ENCODE measurements at regions not wholly inside any gene's neighbourhood (a gene's known extent, or its start where the extent isn't known, plus 50 kb on each side); places are given as distances from the start of the nearest gene placed in this dataset.

DNA sequence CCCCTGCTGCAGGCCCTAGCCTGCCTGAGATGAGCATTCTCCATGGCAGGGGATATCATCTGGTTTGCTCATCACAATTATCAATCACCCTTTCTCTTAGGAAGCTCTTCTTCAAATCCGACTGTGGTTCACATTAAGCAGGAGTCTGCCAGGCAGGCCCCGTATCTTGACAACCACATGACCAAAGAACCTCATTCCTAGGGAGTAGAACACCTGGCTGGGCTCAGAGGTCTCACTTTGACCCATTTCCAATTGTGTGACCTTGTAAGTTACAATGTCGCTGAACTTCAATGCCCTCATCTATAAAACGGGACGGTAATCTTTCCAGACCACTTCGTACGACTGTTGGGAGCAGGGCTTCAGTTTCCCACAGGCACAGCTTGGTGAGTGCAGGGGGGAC, 156.4 kb upstream of the PCBD1 start:
- no peak for DNase-seq (ENCODE audit: low read depth, low spot score)

DNA sequence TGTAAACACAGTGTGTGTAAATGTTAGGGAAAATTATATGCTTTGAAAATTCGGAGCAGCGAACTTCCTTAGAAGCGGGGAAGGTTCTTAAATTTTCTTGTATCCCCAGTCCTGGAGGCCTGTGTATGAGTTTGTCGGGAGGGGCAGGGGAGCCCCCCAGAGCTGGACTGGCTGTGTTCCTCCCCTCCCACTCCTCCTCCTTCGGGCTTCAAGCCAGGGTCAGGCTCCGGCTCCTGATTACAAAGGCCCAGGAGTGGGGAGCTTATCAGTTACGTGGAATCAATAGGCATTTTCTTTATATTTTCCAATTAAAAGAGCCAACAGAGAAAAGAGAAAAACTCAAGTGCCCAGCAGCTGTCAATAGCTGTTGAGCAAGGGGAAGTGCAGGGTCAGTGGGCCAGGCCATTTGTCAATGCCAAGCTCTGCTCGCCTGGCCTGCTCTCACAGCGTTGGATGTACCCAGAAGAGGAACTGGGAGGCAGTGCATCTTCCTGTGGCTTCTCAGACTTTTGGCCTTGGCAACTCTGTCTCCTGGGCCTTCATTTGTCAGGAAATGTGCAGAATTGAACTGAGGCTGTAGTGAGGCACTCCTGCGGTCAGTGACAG, 156.9 kb upstream of the PCBD1 start:
- no peak for DNase-seq (ENCODE audit: low read depth, low spot score)

DNA sequence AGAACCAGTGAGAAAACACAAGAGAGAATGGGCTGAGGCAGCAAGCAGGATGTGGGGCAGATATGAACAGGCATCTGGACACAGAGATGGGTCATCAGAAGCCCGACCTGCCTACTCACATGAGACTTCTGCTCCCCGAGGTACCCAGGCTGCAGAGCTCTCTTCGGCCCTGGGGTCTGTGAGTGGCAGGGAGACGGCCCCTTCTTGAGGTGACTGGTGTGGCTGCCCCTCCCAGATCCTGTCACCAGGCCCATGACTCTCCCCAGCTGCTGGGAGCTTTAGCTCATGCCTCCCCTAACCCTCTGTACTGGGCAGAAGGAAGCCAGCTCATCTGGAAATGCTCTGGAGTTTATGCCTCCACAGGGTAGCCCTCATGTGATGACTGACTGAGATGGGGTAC, 157.6 kb upstream of the PCBD1 start:
- no peak for DNase-seq (ENCODE audit: low read depth, low spot score)

DNA sequence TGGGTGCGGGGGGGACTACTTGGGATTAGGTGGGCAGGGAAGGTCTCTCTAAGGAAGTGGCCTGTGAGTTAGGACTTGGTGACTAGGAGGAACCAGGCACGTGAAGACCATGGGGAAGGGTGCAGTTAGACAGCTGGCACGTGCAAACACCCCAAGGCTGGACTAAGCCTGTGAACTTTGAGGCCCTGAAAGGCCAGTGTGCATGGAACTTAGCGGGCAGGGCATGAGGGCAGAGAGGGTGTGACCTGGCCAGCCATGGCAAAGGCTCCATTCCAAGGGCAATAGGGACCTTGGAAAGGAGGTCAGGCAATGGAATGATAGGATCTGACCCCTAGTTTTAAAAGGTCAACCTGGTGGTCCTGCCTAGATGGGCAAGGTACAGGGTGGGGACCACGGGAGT, 158.4 kb upstream of the PCBD1 start:
- DNase-seq (ENCODE audit: low read depth, low spot score), result no peak

DNA sequence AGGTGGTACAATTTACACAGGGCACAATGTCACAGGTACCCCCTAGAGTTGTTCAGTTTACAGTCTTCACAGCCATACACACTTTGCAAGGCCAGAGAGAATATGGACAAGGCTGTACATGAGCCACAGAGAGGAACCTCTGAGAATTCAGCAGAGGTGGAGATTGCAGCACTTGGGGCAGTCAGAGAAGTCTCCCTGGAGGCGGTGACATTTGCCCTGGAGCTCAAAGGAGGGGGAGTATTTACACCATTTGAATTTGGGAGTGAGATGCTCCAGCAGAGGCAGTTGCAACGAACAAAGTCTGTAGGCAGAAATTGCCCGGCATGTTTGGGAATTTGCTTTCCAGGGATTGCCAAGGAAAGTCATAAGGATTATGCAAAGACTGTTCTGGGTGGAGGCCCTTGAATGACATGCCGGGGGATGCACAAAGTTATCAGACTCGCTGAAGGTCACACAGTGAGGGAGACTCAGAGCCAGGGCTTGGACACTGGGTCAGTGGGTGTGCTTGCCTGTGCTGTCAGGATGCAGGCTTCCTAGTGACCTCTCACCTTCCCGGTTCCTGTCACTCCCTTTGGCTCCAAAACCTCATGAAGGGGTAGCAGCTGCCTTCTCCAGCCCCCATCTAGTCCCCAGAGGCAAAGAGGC, 160.7 kb upstream of the PCBD1 start:
- DNase-seq (ENCODE audit: low read depth, low spot score), result no peak

DNA sequence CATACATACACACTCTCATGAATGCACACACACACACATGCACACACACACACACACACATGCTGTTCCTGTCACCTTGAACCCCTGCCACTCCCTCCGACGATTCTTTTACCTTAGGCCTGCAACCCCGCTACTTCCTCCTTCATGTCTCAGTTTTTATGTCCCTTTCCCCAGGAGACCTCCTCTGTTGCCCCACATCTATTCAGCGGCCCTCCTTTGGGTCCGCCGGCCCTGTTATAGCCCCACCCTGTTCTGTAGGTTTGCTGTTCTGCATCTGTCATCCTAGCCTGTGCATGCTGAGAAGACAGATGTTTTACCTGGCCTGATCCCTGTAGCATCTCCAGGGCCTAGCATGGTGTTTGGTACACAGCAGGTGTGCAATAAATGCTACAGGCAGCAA, 161.6 kb upstream of the PCBD1 start:
- DNase-seq (ENCODE audit: low read depth, low spot score), result no peak

DNA sequence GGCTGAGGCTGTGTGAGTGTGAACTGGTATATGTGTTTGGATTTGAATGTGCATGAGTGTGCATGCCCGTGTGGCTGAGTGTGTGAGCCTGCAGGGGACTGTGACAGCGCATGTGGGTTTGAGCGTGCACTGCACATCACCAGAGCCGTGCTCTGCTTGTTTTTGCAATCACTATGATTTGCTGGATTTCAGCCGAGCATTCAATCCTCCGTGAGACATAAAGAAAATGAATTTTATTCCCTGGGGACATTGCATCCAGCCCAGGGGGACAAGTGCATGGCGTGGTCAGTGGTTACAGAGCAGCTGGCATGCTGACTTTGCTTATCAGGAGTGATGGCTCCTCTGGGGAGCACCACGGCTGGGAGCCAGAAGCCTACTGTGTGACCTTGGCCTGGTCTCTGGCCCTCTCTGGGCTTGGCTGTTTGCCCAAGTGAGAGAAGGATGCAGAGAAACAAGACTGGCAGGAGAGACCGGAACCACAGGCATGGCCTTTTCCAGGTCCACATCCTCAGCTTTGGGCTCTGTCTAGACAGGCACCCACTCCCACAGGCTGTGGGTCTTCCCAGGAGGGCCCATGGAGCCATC, 160.2 kb upstream of the UNC5B start:
- DNase-seq (ENCODE audit: low read depth, low spot score), result no peak

DNA sequence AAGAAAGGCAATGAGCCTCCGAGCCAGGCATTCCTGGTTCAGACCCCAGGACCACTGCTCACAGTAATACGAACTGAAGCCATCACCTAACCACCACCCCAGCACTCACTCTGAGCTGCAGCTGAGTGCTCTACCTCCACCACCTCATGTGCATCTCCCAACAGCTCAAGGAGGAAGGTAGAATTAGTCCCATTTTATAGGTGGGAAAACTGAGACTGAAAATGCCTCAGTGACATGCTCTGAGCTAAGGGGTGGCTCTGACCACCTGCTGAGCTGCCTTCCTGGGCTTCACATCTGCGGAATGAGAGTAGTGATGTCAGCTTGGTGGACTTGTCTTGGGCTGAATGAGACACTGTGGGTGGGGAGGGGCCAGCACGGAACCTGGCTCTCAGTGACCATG, 159.7 kb upstream of the UNC5B start:
- no peak for DNase-seq (ENCODE audit: low read depth, low spot score)

DNA sequence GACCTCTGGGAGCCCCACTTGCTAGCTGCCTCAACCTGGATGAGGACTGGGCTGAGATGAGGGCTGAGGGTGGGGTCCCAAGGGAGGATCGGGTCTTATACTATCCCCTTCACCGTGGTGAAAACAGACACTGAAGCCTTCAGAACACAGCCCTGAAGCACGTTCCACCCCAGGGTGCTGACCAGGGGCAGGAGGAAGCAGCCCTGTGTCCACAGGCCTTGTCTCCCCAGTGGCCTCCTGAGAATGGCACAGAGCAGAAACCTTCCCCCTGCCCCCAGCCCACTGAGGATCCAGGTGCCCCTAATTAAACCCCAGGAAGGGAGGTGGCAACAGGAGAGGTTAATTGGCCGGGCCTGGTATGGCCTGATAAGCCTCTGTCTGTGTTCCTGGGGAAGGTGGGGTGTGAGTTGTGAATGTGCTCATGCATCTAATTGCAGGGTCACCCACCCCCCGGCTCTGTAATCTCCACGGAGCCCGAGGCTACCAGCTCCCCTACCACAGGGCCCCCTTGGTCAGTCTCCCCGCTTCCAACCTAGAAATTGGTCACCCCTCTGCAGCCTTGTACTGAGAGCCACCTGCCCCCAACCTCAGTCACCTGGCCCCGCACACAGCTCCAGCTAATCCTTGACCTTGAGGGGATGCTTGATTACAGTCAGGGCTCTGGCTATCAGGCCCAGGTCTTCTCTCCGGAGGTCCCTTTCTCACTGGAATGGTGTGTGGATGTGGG, 159.0 kb upstream of the UNC5B start:
- DNase-seq (ENCODE audit: low read depth, low spot score), result no peak

DNA sequence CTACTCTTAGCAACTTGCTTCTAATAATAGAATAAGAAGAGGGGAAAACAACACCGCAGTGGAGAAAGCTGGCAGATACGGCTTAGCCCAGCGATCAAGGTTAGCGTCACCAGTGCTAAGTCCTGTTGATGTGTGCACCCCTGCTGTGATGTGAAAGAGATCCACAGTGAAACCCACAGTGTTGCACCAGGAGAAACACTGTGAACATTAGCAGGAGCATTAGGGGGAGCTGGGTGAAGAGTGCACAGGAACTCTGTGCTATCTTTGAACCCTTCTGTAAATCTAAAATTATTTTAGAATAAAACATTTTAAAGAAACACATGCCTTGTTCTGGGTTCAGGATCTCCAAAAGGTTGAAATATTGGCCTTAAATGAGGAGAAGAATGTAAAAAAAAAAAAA, 154.1 kb upstream of the UNC5B start:
- DNase-seq (ENCODE audit: low read depth, low spot score), result no peak

DNA sequence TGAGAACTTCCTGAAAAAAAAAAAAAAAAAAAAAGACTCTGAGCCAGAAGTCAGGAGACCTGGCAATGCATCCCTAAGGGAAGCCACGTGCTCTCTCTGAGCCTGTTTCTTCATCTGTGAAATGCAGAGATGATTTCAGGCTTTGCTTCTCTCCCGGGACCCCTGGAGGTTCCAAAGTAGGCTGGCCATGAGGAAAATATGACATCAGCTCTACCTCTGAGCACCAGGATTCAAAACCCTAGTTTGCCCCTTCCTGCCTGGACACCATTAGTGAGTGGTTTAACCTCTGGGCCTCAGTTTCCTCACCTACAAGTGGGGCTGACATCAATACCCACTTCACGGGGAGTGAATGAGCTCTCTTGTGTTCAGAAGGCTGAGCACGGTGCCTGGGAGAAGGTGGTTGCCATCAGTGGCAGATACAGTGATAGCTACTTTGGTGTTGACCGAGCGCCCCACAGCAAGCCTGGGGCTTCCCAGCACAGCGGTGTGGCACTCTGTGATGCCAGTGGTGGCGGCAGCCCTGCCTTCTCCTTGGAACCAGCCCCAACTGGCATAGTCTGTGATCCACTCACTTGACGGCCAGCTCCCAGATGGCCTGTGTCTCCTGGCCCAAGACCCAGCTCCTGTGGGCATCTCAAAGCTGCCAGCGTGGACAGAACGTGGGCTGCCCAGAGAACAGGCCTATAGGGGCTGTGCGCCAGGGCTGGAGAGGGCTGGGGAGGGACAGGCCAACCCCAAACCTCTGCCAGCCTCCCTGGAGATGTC, 153.1 kb upstream of the UNC5B start:
- no peak for DNase-seq (ENCODE audit: low read depth, low spot score)

DNA sequence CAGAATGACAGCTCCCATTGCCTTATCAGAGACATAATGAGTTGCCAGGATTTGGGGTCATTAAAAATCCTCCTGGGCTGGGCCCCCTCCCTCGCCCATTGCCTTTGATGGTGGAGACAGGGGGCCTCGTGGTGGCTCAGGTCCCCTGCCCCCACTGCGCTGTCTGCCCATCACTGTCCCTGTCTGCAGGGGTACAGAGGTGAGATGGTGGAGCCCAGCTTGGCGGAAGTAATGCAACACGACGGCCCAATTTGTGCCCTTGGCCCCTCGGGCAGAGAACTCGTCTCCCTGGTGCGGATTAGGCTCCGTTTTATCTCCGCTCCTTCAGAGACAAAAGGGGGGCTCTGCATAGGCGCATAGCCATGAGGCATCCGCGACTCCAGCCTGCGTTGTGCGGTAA, 152.4 kb upstream of the UNC5B start:
- DNase-seq (ENCODE audit: low read depth, low spot score), result no peak

DNA sequence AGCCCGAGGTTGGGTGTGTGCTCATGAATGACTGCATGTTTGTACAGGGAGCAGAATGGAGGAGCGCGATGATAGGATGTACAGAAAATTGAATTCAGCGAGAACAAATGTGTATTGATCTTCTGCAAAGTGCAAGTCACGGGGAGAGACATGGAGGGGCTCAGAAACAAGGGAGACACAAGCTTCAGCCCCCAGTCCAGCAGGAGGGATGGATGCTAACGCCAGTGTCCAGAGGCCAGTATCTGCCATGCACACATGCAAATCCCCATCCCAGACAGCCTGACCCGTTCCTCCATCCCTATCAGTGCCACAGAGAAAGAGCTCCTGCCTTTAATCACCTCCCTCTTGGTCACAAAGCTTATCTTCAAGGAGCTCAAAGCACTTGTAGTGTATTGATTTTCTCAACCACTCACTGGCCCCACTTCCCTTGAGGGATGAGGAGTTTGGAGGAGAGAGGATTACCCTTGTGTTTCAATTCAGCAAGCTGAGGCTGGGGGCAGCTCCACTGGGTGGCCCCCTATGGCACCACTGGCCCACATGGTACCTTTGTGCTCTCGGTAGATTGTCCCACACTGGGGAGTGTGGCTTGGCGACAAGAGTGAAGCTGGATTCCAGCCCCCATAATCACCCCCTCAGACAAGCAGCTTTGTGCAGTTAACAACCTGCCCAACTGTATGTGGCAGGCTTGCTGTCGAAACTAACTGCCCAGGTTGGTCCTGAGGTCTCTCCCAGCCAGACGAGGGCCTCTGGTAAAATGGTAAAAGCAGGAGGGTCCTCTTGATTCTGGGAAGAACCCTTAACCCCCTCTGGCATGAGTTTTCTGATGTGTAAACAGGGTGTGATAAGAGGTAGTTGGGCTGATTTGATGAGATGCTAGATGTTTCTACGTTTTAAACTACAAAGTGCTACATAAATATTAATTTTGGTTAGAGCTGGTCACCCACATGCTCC, 151.6 kb upstream of the UNC5B start:
- no peak for DNase-seq (ENCODE audit: low read depth, low spot score)

DNA sequence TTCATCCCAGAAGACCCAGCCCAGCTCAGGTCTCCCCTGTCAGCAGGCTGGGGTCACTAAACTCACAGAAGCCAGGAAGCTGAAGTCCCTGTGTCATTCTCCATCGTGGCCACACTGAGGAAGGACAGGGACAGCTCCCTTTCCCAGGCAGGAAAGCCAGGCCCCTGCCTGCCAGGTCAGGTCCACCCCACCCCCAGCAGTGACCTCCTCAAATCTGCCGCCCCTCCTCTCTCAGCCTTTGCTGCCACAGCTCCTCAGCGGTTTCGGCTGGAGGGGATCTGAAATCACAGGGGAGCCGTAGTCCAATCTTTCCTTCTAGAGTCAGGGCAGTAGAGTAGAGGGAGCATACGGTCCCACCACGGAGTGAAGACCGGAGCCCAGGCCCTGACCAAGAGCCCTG, 150.9 kb upstream of the UNC5B start:
- DNase-seq (ENCODE audit: low read depth, low spot score), result no peak

DNA sequence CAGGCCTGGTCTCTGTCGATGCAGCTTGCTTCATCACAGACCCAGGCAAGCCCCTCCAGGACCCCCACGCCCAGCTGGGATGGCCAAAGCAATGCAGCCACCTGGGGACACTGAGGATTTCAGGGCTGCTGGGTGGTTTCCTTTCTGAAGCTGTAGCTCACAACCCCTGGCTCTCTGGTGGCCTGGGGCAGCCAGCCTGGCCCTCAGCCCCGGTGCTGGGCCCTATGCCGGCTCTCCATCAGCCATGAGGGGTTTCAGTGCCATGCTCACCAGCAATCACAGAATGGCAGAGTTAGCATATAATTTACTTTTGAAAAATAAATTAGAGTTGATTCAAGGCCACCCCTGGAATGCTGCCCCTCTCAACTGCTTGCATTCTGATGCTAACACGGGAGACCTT, 150.2 kb upstream of the UNC5B start:
- DNase-seq (ENCODE audit: low read depth, low spot score), result no peak

DNA sequence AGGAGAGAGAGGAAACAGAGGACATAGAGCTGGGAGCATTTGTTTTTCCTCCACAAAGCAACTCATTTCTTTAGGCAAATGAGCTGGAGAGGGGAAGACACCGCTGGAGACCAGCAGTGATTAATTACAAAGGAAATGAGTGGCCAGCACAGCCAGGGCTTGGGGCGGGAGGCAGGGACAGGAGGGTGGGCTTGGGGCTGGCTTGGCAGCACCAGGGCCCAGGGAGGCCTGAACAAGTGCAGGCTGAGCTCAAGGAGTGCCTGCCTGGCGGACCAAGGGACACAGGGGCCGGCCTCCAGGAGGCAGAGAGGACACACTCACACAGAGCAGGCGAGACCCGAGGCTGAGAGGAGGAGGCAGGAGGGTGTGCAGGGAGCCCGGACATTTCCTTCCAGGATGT, 149.0 kb upstream of the UNC5B start:
- no peak for DNase-seq (ENCODE audit: low read depth, low spot score)

DNA sequence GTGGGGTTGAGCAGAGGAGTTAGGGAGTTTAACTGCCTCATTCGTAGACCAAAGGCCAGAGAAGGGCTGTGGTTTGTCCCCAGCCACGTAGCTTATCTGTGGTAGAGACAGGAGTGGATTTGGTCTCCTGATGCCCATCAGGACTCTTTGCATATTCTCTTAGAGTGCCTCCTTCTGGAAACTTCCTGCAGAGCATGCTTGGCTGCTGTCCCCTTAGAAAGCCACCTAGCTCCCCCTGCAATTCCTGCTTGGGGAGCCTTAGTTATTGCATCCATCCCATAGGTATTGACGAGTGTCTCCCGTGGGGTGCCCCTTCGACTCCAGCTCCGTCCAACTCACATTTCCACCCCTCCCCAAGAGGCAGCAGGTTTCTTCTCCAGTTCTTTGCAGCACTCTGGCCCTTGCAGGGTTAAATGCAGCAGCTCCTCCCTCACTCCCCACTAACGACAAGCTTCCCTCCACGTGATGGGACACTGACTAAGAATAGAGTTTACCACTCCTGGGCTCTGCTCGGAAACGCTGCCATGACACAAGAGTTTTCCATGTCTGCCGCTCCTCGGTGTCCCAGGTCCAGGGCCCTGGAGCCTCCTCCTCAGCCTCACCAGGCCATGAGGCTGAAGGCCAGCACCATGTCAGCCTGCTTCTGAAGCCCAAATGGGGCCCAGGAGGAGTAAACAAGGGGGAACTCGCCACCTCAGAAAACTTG, 147.8 kb upstream of the UNC5B start:
- no peak for DNase-seq (ENCODE audit: low read depth, low spot score)

DNA sequence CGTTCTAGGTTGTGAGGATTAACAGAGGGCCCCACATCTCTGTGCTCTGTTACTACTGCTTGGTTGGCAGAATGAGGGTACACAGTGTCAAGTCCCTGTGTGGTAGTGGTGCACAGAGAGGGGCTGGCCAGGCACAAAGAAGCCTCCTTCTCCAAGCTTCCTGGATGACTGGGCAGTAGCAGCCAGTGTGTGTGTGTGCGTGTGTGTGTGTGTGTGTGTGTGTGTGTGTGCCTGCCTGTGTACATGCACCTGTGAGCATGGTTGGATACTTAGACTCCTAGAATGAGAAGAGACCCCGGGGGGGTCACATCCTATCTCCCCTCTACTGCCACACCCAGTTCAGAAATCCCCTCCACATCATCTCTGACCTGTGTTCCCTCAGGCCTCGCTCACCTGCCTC, 146.7 kb upstream of the UNC5B start:
- no peak for DNase-seq (ENCODE audit: low read depth, low spot score)

DNA sequence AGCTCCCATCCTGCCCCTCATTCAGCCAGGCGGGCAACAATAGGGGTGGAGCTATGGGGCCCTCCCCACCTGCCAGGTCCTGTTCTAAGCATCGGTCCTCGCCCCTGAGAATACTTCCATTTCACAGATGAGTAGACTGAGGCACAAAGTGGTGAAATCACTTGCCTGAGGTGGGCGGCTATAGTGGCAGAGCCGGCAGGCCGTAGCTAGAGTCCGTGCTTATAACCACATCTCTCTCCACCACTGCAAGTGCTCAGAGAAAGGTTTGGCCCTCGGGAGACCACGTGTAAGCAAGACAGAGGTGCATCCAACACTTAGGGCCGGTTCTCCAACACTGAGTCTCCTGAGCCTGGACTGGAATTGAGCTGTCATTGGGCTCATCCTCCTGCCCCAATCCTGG, 145.8 kb upstream of the UNC5B start:
- no peak for DNase-seq (ENCODE audit: low read depth, low spot score)

DNA sequence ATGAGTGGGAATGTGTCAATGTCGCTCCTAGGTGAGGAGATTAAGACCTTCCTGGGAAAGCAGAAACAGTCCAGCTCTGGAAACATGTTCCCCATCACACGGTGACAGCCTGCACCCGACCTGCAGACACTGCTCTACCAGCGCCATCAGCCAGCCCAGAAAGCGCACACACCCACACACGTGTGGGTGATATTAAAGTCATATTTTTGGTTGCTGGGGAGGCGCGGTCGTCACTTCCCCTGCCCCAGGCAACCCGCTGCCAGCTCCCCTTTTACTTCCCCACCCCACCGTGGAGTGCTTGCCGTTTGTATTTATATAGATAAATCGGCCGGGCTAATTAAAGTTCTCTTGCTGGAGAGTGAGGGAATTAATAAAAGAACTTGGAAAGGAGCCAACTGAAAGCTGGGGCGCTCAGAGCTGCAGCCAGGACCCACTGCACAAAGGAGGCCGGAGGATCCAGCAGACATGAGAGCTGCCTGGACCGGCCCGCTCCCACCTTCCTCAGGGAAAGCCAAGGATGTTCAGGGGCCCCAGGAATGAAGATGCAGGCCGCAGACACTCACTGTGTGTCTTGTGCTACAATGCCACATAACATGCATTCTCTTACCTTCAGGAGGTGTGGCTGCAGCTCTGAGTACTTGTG, 145.2 kb upstream of the UNC5B start:
- DNase-seq (ENCODE audit: low read depth, low spot score), result no peak
